Skeletal muscle cell (primary cell): ENCODE measurements at regions not wholly inside any gene's neighbourhood (a gene's known extent, or its start where the extent isn't known, plus 50 kb on each side); places are given as distances from the start of the nearest gene placed in this dataset.

Experiments
- DNase-seq: peaks from one replicate; pipeline ENCODE4 v3.0.0-alpha.2; 2010; ENCODE audit warnings: low read depth
- H3K4me3 ChIP-seq: 2 replicates; pipeline ENCODE4 v1.5.1; 2011; ENCODE audit warnings: low read depth, mild to moderate bottlenecking, control low read depth, low read length, moderate library complexity

- no peak overlapping the region for H3K4me3 ChIP-seq
- no peak for DNase-seq
These were observed 64.9 kb upstream of the OPCML start for GRCh38 chr11:133597236-133597635.

- DNase-seq, result no peak
- H3K4me3 ChIP-seq, result no peak overlapping the region
These were observed 63.8 kb upstream of the OPCML start for GRCh38 chr11:133595998-133596590.

- DNase-seq, result no peak
- no peak overlapping the region for H3K4me3 ChIP-seq
These were observed 60.7 kb upstream of the OPCML start for GRCh38 chr11:133593036-133593435.

- H3K4me3 ChIP-seq, result no peak overlapping the region
- DNase-seq, result no peak
These were observed 54.7 kb upstream of the OPCML start for GRCh38 chr11:133586903-133587517.

GRCh38 chr11:133582750-133583149, 50.4 kb upstream of the OPCML start:
- H3K4me3 ChIP-seq, result no peak overlapping the region
- no peak for DNase-seq

- H3K4me3 ChIP-seq, result no peak overlapping the region
- DNase-seq, result no peak
These were observed 50.0 kb upstream of the OPCML start for GRCh38 chr11:133582326-133582725.
